ENCODE measurements at regions not wholly inside any gene's neighbourhood (a gene's known extent, or its start where the extent isn't known, plus 50 kb on each side); places are given as distances from the start of the nearest gene placed in this dataset.
"Not testable (repeated sequence)": the region's sequence is repeated elsewhere in the genome, so short reads cannot be mapped to it uniquely, and the experiment has no call there.

DNA sequence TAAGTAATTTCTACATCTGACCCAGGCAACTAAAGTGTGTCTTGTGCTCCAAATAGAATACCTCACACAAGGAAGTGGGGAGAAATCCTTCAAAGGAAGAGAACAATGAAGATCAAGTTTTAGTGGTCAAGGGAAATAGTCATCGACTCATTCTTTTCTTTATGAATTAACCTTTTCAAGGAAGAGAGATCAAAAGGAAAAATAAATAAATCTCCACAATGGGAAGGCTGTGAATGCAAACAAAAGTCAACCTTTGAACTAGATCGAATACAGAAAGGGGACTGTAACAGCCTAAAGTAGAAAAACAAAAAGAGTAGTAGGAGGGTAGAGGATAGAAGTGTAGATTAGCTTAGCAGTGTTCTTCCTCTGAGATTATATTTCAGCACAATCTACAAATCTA is 274.6 kb upstream of the COBL start:
- FAIRE-seq: no peak

DNA sequence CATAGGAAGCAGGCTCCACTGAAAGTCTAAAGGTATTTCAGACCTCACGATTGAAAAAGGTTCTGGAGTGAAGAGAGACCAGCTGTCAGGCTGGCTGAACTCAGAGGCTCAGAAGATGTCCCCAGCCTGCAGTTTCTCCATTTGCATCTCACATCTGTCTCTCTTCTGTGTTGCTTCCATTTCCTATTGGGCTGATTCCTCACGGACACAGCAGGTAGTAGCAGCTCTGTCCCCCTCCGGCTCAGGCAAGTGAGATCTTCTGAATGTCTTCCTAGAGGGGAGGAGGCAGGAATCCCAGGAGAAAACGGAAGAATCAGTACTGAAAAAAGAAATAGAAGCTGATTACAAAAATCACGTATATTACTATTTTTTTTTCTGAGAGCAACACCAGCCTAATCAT is 274.1 kb upstream of the COBL start:
- FAIRE-seq: no peak

DNA sequence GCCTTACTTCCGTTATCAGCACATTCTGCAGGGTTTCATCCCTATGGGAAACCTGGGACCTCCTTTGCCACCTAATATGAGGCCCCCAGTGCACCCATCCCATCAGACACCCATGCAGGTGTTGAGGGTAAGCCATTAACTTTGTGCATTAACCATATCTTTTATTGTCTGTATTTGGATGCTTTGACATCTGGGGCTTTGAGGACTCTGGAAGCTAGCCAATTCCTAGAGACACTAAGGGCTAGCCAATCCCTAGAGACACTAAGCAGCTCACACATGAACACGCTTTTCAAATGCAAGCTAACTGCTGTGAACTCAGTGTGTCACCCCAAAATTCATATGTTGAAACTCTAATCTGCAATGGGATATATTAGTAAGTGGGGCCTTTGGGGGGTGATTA is 272.5 kb upstream of the COBL start:
- no peak for FAIRE-seq

DNA sequence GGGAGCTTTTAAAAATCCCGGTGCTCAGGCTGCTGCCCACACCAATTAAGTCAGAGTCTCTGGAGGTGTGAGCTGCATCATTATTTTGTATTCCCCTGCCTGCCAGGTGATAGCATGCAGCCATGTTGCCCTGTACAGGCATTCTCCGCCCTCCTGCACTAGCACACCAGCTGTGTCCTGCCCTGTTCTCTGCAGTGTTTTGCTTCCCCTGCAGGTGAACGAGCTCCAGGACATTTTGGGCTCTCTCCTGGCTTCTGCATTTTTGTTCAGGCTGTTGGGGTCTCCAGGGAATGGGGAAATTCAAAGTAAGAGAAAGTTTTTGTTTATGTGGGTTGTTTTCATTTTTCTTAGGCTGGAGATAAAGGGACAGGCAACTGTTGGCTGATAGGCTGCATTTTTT is 271.0 kb upstream of the COBL start:
- no peak for FAIRE-seq

DNA sequence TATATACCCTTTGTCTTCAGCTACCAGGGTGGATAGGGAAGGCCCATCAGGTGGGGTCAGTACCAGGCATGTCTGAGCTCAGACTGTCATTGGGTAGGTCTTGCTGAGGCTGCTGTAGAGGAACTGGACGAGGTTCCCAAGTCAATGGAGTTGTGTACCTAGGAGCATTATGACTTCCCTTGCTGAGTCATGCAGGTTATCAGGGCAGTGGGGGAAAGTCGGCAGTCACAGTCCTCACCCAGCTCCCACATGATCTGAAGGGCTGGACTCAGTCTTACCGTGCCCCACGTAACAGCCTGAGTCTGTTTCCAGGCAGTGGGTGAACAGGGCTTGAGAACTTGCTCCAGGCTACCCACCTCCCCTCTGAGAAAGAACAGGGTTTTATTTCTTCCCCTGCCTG is 260.8 kb upstream of the COBL start:
- FAIRE-seq: no peak

DNA sequence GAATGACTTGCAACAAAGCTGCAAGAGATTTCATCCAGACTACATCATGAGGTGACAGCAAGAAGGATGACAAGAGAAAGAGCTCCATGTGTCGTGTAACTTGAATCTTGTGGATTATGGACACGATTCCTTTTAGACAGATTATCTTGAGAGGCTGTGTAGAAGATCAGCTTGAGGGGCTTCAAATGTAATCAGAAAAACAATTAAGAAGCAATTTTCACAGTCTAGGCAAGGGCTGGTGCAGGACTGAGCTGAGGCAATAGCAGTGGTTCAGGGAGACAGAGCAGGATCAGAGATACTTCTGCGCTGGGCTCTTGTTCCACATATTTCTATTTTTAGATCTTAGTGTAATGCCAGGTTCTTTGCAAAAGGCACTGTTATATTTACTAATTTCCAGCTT is 253.0 kb upstream of the COBL start:
- FAIRE-seq: no peak

DNA sequence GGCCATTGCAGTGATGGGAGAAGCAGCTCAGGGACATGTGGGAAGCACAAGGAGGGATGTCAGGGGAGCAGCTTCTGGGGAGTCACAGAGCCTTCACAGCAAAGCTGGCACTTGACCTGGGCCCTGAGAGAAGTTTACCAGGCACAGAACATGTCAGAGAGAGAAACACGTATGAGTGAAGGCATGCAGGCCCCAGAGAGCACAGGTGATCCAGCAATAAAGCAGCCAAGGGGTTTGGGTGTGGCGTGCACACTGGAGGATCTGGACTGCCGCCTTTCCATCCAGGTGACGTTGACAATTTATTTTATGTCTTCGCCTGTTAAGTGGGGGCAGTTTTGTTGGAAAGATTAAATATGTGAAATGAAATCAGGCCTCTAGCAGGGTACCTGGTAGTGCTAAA is 252.6 kb upstream of the COBL start:
- no peak for FAIRE-seq

DNA sequence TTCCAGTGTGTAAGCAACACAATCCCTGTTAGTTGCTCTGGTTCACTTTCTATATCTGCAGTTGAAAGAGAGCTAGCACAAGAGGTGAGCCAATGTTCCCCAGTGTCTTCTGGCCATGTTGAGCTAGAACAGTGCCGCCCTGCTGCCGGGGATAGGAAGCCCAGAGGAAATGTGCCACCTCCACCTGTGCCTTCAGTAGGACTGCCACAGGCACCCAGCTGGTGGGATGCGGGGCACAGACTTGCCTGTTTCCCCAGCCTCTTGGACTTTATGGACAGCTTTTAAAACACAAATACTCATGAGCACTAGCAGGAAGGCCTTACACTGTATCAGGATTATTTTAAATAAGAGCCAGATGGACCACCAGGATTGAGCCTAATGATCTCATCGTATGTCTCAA is 234.5 kb upstream of the COBL start:
- FAIRE-seq: no peak

DNA sequence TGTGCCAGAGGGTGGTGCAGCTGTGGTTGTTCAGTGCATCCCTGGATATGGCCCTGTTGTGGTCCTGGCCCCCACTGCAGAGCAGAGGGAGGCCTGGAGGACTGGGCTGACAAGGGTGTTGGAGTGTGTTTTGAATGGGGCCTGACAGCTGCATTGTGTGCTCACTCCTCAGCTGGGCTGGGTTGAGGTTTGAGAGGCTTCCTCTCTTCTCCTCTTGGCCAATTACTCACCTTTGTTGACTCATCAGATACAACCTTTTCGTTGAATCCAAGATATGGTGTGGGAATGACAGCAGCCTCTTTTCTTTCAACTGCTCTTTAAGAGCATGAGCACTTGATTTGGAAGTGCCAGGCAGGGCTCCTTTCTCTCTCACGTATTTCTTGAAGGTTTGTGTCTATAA is 228.5 kb upstream of the COBL start:
- no peak for FAIRE-seq

DNA sequence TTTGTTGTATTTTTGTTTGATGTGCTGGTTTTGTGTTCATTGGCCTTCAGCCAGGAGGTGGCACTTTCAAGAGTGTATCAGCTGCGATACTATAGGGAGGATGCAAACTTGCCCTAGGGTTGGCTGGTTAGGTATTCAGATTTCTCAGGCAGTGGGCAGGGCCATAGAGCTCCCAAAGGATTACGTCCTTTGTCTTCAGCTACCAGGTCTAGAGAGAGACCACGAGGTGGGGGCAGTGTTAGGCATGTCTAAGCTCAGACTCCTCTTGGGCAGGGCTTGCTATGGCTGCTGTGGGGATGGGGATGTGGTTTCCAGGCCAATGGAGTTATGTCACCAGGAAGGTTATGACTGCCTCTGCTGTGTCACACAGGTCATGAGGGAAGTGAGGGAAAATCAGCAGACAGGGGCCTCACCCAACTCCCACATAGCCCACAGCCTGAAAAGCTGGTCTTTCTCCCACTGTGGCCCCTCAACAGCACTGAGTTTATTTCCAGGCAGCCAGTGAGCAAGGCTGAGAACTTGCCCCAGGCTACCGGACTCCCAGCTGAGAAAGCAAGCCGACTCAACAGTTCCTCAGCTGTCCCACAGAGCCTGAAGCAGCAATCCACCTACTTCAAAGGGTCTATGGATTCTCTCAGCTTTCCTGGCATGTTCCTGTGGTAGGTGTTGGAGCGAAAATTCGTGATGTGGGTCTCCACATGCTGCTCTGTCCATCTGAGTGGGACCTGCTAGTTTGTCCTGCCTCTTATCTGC is 227.4 kb upstream of the COBL start:
- FAIRE-seq: no peak

DNA sequence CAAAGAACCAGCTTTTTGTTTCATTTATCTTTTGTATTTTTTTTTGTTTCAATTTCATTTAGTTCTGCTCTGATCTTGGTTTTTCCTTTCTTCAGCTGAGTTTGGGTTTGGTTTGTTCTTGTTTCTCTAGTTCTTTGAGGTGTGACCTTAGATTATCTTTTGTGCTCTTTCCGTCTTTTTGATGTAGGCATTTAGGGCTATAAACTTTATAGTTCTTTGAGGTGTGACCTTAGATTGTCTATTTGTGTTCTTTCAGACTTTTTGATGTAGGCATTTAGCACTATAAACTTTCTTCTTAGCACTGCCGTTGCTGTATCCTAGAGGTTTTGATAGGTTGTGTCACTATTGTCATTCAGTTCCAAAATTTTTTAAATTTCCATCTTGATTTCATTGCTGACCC is 224.3 kb upstream of the COBL start:
- FAIRE-seq: not testable (repeated sequence)

DNA sequence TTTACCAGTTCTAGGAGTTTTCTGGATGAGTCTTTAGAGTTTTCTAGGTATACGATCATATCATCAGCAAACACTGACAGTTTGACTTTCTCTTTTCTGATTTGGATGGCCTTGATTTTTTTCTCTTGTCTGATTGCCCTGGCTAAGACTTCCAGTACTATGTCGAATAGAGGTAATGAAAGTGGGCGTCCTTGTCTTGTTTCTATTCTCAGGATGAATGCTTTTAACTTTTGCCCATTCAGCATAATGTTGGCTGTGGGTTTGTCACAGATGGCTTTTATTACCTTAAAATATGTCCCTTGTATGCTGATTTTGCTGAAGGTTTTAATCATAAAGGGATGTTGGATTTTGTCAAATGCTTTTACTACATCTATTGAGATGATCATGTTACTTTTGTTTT is 223.2 kb upstream of the COBL start:
- FAIRE-seq: no peak

DNA sequence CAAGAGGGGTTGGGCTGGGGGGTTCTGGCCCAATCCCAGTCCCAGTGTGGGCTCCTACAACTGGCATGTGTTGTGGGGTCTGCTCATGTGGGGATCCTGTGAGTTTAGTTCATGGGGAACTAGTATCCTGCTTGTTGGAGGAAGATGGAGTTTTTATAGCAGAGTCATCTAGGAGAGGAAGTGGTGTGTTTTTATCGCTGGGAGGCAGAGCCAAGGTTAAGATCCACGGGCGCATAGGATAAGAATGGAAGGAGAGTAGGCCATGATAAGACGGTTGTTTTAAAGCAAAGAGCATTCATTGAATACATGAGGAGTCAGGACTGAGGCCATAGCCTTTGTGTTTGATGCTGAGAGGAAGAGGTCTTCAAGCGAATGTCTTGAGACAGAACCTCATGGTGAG is 211.6 kb upstream of the COBL start:
- no peak for FAIRE-seq

DNA sequence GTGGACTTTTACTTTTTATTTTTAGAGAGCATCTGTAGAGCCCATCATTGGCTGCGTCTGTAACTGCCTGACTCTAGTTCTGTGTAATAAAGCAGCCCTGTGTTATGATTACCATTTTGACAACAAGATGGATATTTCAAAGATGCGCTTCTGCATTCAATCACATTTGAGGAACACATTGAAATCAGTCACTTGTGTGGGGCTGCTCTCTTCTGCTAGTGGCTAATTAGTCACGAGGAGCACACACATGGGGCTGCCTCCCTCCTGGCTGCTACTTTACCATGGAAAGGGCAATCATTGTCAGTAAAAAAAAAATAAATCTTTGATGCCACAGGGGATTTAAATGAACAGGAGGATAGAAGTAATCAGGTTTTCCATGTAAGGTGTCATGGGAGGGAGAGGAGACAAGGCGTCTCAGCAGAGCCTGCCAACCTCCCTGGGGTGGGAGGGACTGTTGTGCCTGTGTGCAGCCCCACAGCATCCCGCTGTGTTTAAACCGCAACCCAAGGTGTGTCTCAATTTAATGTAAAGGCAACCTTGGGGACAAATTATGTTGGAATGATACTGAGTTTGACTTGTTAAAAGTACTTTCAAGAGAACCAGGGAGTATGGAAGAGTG is 205.2 kb upstream of the COBL start:
- no peak for FAIRE-seq

DNA sequence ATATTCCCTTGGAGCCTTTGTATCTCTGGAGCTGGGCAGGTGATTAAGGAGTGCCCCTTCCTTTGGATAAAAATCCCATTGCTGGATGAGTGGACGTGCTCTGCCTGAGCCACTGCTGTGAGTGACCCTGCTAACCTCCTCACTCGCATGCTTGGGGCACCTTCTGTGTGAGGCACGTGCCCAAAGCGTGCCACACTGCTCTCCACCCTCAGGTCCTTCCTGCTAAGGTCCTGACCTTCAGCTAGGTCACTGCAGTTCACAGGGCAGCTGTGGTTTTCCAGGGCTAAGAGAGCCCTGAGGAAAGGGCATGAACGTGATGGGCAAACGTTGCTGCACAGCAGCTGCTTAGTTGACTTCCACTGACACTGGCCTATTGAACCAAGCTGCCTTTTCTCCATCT is 204.4 kb upstream of the COBL start:
- FAIRE-seq: no peak

DNA sequence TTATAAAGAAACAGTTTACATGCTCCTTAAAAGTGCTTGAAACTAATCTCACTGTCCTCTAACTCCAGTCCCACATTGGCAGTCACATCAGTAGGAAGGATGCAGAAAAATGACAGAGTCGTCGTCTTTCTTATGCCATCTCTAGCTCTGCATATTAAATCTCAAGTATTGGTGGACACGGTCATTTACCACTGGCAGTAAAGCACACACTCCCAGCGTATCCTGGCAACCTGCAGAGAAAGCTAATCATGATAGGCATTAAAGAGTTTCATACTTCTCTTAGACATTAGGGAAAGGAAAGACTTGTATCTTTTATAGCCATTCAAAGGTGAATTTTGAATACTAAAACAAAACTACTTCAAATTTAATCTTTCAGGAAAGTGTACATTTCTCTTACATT is 202.0 kb upstream of the COBL start:
- no peak for FAIRE-seq

DNA sequence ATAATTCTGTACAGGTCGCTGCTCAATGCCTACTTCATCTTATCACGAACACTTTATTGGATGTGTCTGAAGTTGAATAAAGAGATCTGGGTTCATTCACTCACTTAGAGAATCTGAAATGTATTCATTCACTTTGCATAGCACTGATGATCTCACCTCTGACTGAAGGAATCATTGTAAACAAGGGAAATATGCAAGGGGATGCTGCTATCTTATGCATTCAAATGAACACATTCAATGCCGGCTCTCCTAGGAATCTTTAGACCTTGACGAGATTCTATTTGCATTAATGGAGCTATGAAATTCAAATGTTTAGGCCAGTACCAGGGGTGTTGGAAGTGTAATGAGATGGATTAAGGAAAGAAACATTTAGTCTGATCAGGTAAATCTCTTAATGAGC is 200.6 kb upstream of the COBL start:
- no peak for FAIRE-seq

DNA sequence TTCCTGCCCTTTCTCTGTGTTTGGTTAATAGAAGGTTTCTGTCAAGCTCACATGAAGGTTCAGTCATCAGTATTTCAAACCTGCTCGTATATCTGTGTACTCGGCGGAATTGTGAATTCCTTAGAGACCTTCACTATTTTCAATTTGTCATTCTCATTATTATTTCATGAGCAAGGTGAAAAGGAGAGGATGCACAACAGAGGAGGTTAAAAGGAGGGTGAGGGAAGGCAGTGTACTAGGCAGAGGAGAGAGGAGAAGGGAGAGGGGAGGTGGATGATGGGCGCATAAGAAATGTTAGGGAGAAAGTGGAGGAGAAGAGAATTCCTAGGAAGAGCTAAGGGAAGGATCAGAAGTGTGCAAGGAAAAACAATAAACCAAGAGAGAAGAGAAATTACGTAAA is 185.0 kb upstream of the COBL start:
- no peak for FAIRE-seq

DNA sequence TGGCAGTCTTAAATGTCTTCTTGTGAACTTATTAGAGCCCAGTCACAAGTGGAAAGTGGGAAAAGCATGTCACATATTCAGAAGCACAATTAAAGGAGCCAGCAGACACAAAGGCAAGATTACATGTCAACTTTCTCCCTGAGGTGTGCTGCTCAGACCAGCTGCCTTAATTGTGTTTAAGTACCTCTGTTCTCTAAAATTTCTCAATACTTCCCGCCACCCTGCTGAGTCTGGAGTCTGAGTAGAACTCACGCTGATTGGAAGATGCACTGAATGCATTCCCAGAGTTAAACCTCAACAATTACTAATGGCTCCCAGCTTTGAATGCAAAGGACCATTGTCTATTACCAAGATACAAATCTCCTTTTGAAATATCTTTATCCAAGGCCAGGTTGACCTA is 166.4 kb upstream of the COBL start:
- FAIRE-seq: no peak

DNA sequence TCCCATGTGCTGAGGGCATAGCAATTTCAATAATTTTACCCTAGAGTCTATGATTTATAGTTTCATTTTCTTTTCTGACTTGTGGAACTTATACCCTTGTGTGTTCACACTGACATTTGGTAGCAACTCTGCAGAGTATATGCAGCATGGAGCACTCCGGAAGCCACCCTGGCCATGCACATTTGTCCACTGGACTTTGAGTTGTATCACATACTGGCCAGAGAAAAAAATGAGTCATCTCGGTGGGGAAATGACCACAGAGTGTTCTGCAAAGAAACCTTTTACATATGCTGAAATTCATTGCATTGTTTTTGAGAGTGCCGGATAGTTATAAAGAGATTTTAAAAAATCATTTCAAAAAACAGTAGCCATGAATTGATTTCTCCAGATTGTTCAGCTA is 164.8 kb upstream of the COBL start:
- FAIRE-seq: no peak

DNA sequence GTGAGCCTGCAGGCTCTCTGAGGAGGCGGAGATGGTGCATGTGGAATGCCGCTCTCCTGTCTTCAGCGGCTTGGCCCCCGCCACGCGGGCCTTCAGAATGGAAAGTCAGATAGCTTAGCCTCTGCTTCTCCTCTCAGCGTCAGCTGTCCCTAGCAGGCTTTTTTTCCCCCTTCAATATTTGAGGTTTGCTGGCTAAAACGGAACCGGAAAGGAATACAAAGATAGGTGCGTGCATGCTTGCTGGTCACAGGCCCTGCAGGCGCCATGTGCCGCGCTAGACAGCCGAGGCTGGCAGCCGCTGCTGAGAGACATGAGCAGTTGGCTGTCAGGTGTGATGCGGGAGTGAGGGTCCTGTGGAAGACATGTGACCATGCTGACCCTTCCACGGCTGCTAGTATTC is 161.2 kb upstream of the COBL start:
- FAIRE-seq: no peak

DNA sequence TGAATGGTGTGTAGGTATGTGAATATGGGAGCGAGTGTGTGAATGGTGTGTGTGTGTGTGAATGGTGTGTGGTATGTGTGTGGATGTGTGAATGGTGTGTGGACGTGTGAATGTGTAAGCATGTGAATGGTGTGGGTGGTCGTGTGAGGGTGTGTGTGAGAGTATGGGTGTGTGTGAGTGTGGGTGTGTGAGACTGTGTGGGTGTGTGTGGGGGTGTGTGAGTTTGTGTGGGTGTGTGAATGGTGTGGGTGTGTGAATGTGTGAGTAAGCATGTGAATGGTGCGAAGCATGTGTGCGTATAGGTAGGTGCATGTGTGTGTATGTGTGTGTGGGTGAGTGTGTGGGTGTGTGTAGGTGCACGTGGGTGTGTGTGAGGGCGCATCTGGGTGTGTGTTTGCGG is 160.7 kb upstream of the COBL start:
- no peak for FAIRE-seq

DNA sequence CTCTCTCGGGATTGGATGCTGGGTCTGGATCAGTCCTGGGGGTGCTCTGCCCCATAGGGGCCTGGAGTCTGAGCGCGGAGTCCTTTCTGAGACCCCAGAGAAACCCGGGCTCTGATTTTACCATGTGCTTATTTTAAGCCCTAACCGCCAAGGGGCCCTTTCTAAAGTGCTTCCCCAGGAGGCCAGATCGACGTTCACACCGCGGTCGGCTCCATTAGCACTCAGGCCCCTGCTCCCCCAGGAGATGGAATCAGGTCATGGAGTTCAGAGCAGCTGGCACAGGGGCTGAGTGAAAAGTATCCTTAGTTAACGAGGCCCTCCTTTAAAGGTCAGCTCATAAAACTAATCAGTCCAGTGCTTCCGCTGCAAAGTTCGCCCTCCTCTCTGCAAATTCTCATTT is 159.4 kb upstream of the COBL start:
- FAIRE-seq: no peak

DNA sequence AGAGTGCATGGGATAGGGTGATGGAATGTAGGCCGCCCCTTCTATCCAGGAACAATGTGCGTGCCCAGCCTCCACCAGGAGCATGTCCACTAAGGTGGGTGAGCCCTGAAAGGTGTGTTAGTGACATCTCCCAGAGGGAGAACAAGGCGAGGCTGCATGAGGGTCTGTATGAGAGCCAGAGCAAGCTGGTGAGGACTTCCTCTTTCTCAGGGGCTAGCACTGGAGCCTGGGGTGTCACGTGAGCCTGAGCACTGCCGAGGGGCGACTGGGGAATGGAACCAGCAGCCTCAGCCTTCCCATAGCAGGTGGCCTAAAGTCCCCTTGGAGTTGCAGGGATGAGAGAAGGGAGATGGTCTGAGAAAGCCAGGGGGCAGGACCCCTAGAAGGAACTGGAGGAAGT is 156.3 kb upstream of the COBL start:
- FAIRE-seq: no peak

DNA sequence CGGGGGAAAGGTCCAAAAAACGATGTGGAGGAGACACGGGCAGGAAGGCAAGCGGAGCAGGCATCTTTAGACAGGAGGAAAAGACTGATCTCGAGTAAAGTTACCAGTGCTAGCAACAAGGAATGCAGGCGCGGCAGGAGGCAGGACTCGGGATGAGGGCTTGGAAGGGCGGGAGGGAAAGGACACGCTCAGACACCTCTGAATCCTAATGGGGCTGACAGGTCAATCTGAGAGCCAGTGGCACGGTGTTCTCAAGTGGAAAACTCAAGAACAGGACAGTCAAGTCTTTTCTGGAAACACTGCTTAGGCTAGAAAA is 155.3 kb upstream of the COBL start:
- FAIRE-seq: no peak

All from A204.1 (cell line).